Neural crest cell (in vitro differentiated cells): ENCODE measurements at regions not wholly inside any gene's neighbourhood (a gene's known extent, or its start where the extent isn't known, plus 50 kb on each side); places are given as distances from the start of the nearest gene placed in this dataset.
A peak's percentile ranks its signal among the peaks of the same experiment; 100 is the strongest.

ENCODE experiments used
- DNase-seq: peaks from one replicate; pipeline ENCODE4 v3.0.0; 2021; ENCODE audit warnings: low read depth, mixed read lengths, low spot score
- H3K27ac Mint-ChIP-seq: one replicate; pipeline ENCODE4 v1.8.0; 2021; ENCODE audit warnings: mild to moderate bottlenecking, mixed read lengths; ENCODE audit not compliant: unreplicated experiment
- H3K27me3 Mint-ChIP-seq: 2 replicates; pipeline ENCODE4 v1.8.0; 2021; ENCODE audit warnings: low read depth, mild to moderate bottlenecking, mixed read lengths
- H3K36me3 Mint-ChIP-seq: 2 replicates; pipeline ENCODE4 v1.8.0; 2021; ENCODE audit warnings: low read depth, mild to moderate bottlenecking, mixed read lengths
- H3K4me1 Mint-ChIP-seq: 2 replicates; pipeline ENCODE4 v1.8.0; 2021; ENCODE audit warnings: mixed read lengths
- H3K4me3 Mint-ChIP-seq: one replicate; pipeline ENCODE4 v1.8.0; 2021; ENCODE audit warnings: mild to moderate bottlenecking, mixed read lengths
- H3K9me3 Mint-ChIP-seq: 2 replicates; pipeline ENCODE4 v1.8.0; 2021; ENCODE audit warnings: mixed read lengths
- TF ChIP-seq, protein P1 (sequence below): fragments of 200-600 bp; sonication (generic); conservative IDR thresholded peaks from 2 replicates; pipeline ENCODE4 v1.5.0; 2021; ENCODE audit warnings: antibody characterized with exemption, mild to moderate bottlenecking

DNA sequence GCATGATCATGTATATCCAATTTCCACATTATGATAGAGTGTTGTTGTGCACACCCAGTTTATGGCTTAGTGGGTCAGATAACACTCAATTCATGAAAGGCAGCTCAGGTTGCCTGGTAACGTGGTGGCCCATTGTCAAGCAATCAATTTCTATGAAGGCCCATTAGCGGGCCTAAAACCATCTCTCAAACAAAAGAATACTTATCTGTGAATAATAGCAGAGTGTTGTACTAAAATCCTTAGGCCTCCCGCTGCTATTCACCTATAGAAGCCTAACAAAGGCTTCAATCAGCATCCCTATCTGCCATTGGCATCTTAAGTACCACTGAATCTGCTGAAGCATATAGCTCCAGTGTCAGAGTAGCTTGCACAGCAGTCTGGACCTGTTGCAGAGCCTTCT lies 849.6 kb upstream of the POU3F4 start:
- Mint-ChIP-seq H3K27me3 (no peaks in the 10 kb centered on the region), H3K4me1 (peaks cover 4% of the 10 kb centered on the region), H3K4me3 (no peak overlapping the region), H3K36me3 (peaks cover 3% of the 10 kb centered on the region), H3K27ac (no peak overlapping the region), H3K9me3 (peaks cover 19% of the 10 kb centered on the region)
- DNase-seq = no peak
- TF ChIP-seq, protein P1, sequence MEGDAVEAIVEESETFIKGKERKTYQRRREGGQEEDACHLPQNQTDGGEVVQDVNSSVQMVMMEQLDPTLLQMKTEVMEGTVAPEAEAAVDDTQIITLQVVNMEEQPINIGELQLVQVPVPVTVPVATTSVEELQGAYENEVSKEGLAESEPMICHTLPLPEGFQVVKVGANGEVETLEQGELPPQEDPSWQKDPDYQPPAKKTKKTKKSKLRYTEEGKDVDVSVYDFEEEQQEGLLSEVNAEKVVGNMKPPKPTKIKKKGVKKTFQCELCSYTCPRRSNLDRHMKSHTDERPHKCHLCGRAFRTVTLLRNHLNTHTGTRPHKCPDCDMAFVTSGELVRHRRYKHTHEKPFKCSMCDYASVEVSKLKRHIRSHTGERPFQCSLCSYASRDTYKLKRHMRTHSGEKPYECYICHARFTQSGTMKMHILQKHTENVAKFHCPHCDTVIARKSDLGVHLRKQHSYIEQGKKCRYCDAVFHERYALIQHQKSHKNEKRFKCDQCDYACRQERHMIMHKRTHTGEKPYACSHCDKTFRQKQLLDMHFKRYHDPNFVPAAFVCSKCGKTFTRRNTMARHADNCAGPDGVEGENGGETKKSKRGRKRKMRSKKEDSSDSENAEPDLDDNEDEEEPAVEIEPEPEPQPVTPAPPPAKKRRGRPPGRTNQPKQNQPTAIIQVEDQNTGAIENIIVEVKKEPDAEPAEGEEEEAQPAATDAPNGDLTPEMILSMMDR = no peak

DNA sequence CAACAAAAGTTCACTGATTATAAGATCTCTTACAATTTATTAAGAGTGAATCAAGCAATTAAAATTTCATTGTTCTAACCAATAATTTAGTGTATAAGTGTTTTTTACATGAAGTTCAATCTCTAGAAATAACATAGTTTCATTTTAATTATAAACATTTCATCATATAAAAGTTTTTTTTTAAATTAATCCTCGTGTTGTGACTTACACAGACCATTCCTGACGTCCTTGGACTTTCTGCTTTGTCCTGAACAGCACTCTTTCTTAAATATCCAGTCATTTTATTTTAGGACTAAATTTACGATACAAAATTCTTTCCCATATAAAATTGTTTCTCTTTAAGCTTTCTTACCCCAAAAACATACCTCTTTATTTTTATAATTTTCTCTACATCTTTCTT lies 841.7 kb upstream of the POU3F4 start:
- H3K36me3 Mint-ChIP-seq = peaks cover 5% of the 10 kb centered on the region
- H3K27me3 Mint-ChIP-seq = no peaks in the 10 kb centered on the region

DNA sequence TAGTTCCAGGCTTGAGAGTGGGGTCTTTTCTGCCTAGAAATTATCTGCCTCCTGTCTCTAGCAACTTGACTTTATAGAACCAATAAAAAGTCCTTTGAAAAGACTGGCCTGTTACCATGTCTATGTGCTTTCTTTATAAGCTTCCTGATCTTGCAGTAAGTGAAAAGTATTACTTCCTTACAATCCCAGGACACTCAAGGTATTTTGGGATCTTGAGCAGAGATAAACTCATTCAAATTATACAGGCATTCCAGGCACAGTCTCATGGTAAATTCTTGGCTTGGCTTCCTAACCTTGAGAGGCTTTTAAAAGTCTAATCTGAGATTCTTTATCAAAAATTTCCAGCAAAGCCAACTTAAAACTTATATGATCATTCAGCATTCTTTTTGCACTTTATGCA lies 833.0 kb upstream of the POU3F4 start:
- TF ChIP-seq, protein P1 = no peak
- no peak overlapping the region for H3K4me3 Mint-ChIP-seq
- H3K27ac Mint-ChIP-seq = no peak overlapping the region
- H3K4me1 Mint-ChIP-seq = no peaks in the 10 kb centered on the region
- H3K27me3 Mint-ChIP-seq = no peaks in the 10 kb centered on the region
- H3K36me3 Mint-ChIP-seq = peaks cover 4% of the 10 kb centered on the region
- DNase-seq = no peak
- peaks cover 11% of the 10 kb centered on the region for H3K9me3 Mint-ChIP-seq

More for the DNA sequence above, 841.7 kb upstream of the POU3F4 start:
- TF ChIP-seq, protein P1 = no peak
- no peak for DNase-seq
- Mint-ChIP-seq H3K4me3 (no peak overlapping the region), H3K27ac (no peak overlapping the region), H3K4me1 (no peaks in the 10 kb centered on the region), H3K9me3 (peaks cover 20% of the 10 kb centered on the region)

DNA sequence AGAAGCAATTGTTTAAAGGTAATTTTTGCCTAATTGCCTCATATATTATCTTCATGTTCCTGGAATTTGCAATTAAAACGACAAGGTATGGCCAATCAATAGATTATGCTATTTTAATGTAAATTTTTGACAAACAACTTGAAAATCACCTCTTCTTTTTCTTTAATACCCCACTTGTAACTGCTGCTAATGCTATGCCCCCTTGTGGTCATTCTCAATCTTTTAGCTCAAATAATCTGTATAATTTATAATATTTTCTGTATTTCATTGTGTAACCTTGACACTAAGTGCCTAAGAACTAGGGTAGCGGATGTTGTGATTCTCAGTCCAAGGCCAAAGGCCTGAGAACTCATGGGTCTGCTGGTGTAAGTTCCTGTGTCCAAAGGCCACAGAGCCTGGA lies 831.7 kb upstream of the POU3F4 start:
- no peaks in the 10 kb centered on the region for H3K27me3 Mint-ChIP-seq

DNA sequence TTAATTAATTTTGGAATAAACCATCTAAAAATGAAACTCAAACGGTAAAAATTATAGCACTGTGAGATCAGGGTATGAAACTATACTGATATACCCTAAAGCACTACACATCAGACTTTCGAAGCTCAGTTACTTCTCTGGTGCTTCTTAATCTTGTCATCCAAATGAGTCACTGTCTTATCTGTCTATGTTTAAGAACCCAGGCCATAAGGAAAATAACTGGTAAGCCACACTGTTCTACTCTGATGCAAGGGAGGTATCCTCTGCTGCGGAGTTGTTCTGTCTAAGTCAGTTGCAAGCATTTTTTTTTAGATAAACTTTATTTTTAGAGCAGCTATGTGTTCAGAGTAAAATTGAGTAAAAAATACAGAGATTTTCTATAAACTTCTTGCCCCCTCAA lies 830.8 kb upstream of the POU3F4 start:
- peaks cover 9% of the 10 kb centered on the region for H3K9me3 Mint-ChIP-seq
- DNase-seq = no peak
- TF ChIP-seq, protein P1 = no peak
- no peak overlapping the region for H3K27ac Mint-ChIP-seq
- no peaks in the 10 kb centered on the region for H3K27me3 Mint-ChIP-seq
- H3K4me3 Mint-ChIP-seq = no peak overlapping the region
- no peaks in the 10 kb centered on the region for H3K4me1 Mint-ChIP-seq
- peaks cover 4% of the 10 kb centered on the region for H3K36me3 Mint-ChIP-seq

More for the DNA sequence above, 831.7 kb upstream of the POU3F4 start:
- Mint-ChIP-seq H3K27ac (no peak overlapping the region), H3K4me1 (no peaks in the 10 kb centered on the region), H3K9me3 (peaks cover 9% of the 10 kb centered on the region), H3K4me3 (no peak overlapping the region), H3K36me3 (peaks cover 4% of the 10 kb centered on the region)
- TF ChIP-seq, protein P1 = peak; percentile 48
- no peak for DNase-seq

DNA sequence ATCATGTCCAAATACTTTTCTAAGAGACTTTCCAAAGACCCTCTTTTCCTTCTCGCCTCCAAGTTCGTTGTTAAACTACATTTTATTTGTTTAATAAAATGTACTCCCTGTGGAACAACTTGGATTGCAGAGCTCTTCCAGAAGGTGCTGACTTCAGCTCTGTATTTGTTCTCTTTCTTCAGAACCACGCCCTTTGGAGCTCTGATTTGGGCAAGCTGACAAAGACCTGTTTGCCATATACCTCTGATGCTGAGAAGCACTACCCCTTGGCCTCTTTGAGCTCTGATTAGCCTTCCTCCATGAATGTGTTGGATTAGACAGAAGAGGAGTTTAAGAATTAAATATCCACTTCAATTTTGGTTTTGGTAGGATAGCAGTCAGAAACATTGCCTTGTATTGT lies 815.1 kb upstream of the POU3F4 start:
- no peak for DNase-seq
- peaks cover 8% of the 10 kb centered on the region for H3K9me3 Mint-ChIP-seq
- TF ChIP-seq, protein P1 = no peak
- H3K4me3 Mint-ChIP-seq = no peak overlapping the region
- H3K4me1 Mint-ChIP-seq = no peaks in the 10 kb centered on the region
- no peaks in the 10 kb centered on the region for H3K36me3 Mint-ChIP-seq
- no peaks in the 10 kb centered on the region for H3K27me3 Mint-ChIP-seq
- H3K27ac Mint-ChIP-seq = no peak overlapping the region
